Stimulated activated CD8-positive, alpha-beta memory T cell treated with anti-CD3 and anti-CD28 coated beads, Interleukin-7, amount 100 ng/mL, for 24 hours (primary cell): ENCODE measurements at regions not wholly inside any gene's neighbourhood (a gene's known extent, or its start where the extent isn't known, plus 50 kb on each side); places are given as distances from the start of the nearest gene placed in this dataset.
"Not testable (repeated sequence)": the region's sequence is repeated elsewhere in the genome, so short reads cannot be mapped to it uniquely, and the experiment has no call there.

ENCODE experiments used
- DNase-seq: peaks from one replicate; pipeline ENCODE4 v3.0.0-alpha.2; 2020; ENCODE audit warnings: low read depth

GRCh38 chr3:176628101-176628639 lies 569.1 kb downstream of the TBL1XR1 start:
- DNase-seq: no peak

GRCh38 chr3:176623468-176624150 lies 573.7 kb downstream of the TBL1XR1 start:
- no peak for DNase-seq

GRCh38 chr3:176619833-176620232 lies 577.4 kb downstream of the TBL1XR1 start:
- no peak for DNase-seq

GRCh38 chr3:176615826-176616225 lies 581.5 kb downstream of the TBL1XR1 start:
- DNase-seq: no peak

GRCh38 chr3:176611703-176612102 lies 585.6 kb downstream of the TBL1XR1 start:
- DNase-seq: no peak

GRCh38 chr3:176609361-176609760 lies 587.9 kb downstream of the TBL1XR1 start:
- no peak for DNase-seq

- DNase-seq: not testable (repeated sequence)
Observed at GRCh38 chr3:176605553-176605952, 591.7 kb downstream of the TBL1XR1 start.

- DNase-seq: no peak
Observed at GRCh38 chr3:176595307-176595706, 602.0 kb downstream of the TBL1XR1 start.

- DNase-seq: no peak
Observed at GRCh38 chr3:176590722-176591121, 606.6 kb downstream of the TBL1XR1 start.

GRCh38 chr3:176587089-176587488 lies 610.2 kb downstream of the TBL1XR1 start:
- DNase-seq: no peak

GRCh38 chr3:176584413-176585176 lies 612.7 kb downstream of the TBL1XR1 start:
- DNase-seq: no peak

GRCh38 chr3:176583956-176584355 lies 613.3 kb downstream of the TBL1XR1 start:
- no peak for DNase-seq

- no peak for DNase-seq
Observed at GRCh38 chr3:176581589-176581988, 615.7 kb downstream of the TBL1XR1 start.

GRCh38 chr3:176579711-176580185 lies 617.5 kb downstream of the TBL1XR1 start:
- DNase-seq: no peak

- no peak for DNase-seq
Observed at GRCh38 chr3:176578316-176578715, 619.0 kb downstream of the TBL1XR1 start.

GRCh38 chr3:176577447-176577846 lies 619.8 kb downstream of the TBL1XR1 start:
- DNase-seq: no peak

- DNase-seq: no peak
Observed at GRCh38 chr3:176574786-176575185, 622.5 kb downstream of the TBL1XR1 start.

- DNase-seq: no peak
Observed at GRCh38 chr3:176571926-176572325, 625.4 kb downstream of the TBL1XR1 start.

- DNase-seq: no peak
Observed at GRCh38 chr3:176570992-176571391, 626.3 kb downstream of the TBL1XR1 start.

- no peak for DNase-seq
Observed at GRCh38 chr3:176568189-176568588, 629.1 kb downstream of the TBL1XR1 start.

- DNase-seq: no peak
Observed at GRCh38 chr3:176566757-176567156, 630.5 kb downstream of the TBL1XR1 start.

GRCh38 chr3:176562331-176562730 lies 635.0 kb downstream of the TBL1XR1 start:
- DNase-seq: no peak

- no peak for DNase-seq
Observed at GRCh38 chr3:176561826-176562225, 635.5 kb downstream of the TBL1XR1 start.
